HEK293T (cell line): ENCODE measurements at regions not wholly inside any gene's neighbourhood (a gene's known extent, or its start where the extent isn't known, plus 50 kb on each side); places are given as distances from the start of the nearest gene placed in this dataset.

Source experiments
- ARNT ChIP-seq: fragments of 450-650 bp; IDR thresholded peaks from 2 replicates; pipeline ENCODE4 v1.6.1; 2017; ENCODE audit warnings: mild to moderate bottlenecking
- BHLHE40 ChIP-seq: fragments of 450-650 bp; IDR thresholded peaks from 2 replicates; pipeline ENCODE4 v1.6.1; 2016; ENCODE audit warnings: mild to moderate bottlenecking, moderate library complexity, borderline replicate concordance
- CTBP1 ChIP-seq: fragments of 450-650 bp; IDR thresholded peaks from 2 replicates; pipeline ENCODE4 v1.6.1; 2016; ENCODE audit warnings: borderline replicate concordance
- FOXA1 ChIP-seq: fragments of 450-650 bp; IDR thresholded peaks from 2 replicates; pipeline ENCODE4 v1.6.1; 2016; ENCODE audit warnings: mild to moderate bottlenecking
- FOXK2 ChIP-seq: fragments of 450-650 bp; IDR thresholded peaks from 2 replicates; pipeline ENCODE4 v1.6.1; 2016; ENCODE audit warnings: mild to moderate bottlenecking
- FOXM1 ChIP-seq: fragments of 450-650 bp; IDR thresholded peaks from 2 replicates; pipeline ENCODE4 v1.6.1; 2017; ENCODE audit warnings: mild to moderate bottlenecking, borderline replicate concordance
- HDGF ChIP-seq: fragments of 450-650 bp; IDR thresholded peaks from 2 replicates; pipeline ENCODE4 v1.6.1; 2017; ENCODE audit warnings: antibody characterized with exemption, borderline replicate concordance
- LEF1 ChIP-seq: fragments of 450-650 bp; IDR thresholded peaks from 2 replicates; pipeline ENCODE4 v1.6.1; 2017; ENCODE audit warnings: mild to moderate bottlenecking, borderline replicate concordance
- NFRKB ChIP-seq: fragments of 450-650 bp; IDR thresholded peaks from 2 replicates; pipeline ENCODE4 v1.6.1; 2016; ENCODE audit warnings: mild to moderate bottlenecking, moderate library complexity
- PKNOX1 ChIP-seq: fragments of 450-650 bp; IDR thresholded peaks from 2 replicates; pipeline ENCODE4 v1.6.1; 2016
- SP1 ChIP-seq: fragments of 450-650 bp; IDR thresholded peaks from 2 replicates; pipeline ENCODE4 v1.6.1; 2017
- SUZ12 ChIP-seq: fragments of 450-650 bp; IDR thresholded peaks from 2 replicates; pipeline ENCODE4 v1.6.1; 2016; ENCODE audit warnings: mild to moderate bottlenecking
- TARDBP ChIP-seq: fragments of 450-650 bp; IDR thresholded peaks from 2 replicates; pipeline ENCODE4 v1.6.1; 2016
- ZNF384 ChIP-seq: fragments of 450-650 bp; IDR thresholded peaks from 2 replicates; pipeline ENCODE4 v1.6.1; 2016

GRCh38 chr5:159825551-159826051 is 90.7 kb upstream of the ADRA1B start:
- TF ChIP-seq ARNT (no peak), NFRKB (no peak), FOXK2 (no peak), SP1 (no peak), HDGF (no peak), SUZ12 (no peak), FOXM1 (no peak), FOXA1 (no peak), BHLHE40 (no peak), ZNF384 (no peak), TARDBP (no peak), CTBP1 (no peak), LEF1 (no peak), PKNOX1 (no peak)
